ENCODE measurements at regions not wholly inside any gene's neighbourhood (a gene's known extent, or its start where the extent isn't known, plus 50 kb on each side); places are given as distances from the start of the nearest gene placed in this dataset.
A peak's percentile ranks its signal among the peaks of the same experiment; 100 is the strongest.
"Not testable (repeated sequence)": the region's sequence is repeated elsewhere in the genome, so short reads cannot be mapped to it uniquely, and the experiment has no call there.

DNA sequence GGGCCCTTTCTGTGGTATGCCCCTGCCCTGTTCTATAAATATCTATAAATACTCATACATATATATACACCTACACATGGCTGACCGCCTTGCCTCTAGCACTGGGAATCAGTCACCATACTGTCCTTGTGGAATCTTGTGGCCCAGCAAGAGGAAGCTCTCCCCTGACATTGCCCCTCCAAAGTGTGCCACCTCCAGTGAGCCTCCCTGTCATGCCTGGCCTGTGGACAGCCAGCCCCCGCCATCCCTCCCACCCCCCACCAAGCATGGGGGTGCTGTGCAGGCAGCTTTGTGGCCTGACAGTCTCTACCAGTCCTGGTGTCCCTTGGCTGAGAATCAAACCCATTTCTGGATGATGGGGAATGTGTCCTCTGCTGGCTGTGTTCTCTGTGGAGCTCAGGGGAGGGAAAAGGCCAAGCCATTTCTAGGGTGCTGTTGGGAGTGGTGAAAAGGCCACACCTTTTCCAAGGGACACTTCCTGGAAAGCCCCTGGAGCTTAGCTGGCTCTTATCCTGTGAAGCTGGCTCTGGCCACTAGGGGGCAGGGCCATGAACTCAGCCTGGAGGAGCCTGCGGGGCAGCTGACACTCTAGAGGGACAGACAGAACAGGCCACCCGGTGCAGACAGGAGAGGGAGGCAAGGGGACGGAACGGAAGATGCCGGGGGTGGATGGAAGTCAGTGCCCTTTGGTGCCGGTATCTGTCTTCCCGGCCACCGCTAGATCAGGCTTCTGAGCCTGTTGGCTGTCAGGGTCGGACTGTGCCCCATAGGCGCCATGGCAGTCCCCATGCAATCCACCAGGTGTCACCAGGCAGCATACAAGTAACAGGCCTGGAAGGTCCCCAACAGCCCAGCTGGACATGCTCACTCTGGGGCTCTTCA, 167.2 kb downstream of the TBC1D2B start:
- H3K36me3 ChIP-seq; H3K27me3 ChIP-seq; H3K9me3 ChIP-seq; intact Hi-C loops (cut with DNase I); H3K4me1 ChIP-seq; H3K27ac ChIP-seq: not testable (repeated sequence)
- peak; percentile 90 for DNase-seq
- H3K4me3 ChIP-seq, result peak overlapping the region; percentile 37
- TF ChIP-seq, protein P1, sequence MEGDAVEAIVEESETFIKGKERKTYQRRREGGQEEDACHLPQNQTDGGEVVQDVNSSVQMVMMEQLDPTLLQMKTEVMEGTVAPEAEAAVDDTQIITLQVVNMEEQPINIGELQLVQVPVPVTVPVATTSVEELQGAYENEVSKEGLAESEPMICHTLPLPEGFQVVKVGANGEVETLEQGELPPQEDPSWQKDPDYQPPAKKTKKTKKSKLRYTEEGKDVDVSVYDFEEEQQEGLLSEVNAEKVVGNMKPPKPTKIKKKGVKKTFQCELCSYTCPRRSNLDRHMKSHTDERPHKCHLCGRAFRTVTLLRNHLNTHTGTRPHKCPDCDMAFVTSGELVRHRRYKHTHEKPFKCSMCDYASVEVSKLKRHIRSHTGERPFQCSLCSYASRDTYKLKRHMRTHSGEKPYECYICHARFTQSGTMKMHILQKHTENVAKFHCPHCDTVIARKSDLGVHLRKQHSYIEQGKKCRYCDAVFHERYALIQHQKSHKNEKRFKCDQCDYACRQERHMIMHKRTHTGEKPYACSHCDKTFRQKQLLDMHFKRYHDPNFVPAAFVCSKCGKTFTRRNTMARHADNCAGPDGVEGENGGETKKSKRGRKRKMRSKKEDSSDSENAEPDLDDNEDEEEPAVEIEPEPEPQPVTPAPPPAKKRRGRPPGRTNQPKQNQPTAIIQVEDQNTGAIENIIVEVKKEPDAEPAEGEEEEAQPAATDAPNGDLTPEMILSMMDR (IDR thresholded peaks at IDR 0.05), result peak; percentile 69
- ATAC-seq, result peak; percentile 83

DNA sequence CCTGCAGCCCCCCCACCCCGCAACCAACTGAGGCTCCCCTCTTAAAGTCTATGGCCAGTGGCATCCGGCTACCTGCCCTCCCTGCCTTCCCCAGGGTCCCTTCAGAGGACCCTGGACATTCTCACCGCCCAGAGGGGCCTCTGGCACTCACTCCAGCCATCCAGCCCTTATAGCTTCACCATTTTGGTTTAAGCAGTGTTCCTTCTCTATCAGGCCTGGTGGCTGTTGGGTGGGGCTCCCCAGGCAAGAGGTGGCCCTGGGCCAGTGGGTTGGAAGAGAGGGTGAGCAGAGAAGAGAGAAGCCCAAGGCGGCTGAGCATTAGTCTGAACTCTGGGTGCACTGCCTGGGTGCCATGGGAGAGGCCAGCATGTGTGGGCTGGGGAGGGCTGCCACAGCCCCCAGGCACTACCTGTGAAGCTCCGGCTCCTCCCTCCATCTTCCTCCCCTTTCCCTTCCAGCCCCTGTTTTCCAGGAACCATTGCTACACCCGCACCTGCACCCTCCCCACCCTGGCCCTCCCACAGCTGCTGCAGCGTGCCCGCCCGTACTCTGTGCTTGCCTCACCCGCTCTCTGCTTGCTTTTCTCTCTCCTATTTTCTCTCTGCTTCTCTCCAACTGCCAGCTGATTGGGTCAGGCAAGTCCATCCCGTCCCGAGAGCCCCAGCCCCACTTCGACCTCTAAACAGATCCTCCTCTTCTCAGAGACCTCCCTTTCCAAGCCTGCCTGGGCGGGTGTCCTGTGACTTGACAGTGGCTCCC, 168.2 kb downstream of the TBC1D2B start:
- H3K27me3 ChIP-seq, result no peaks in the 10 kb centered on the region
- no peaks in the 10 kb centered on the region for H3K36me3 ChIP-seq
- no peaks in the 10 kb centered on the region for H3K9me3 ChIP-seq
- no peak for ATAC-seq
- H3K4me1 ChIP-seq, result no peaks in the 10 kb centered on the region
- TF ChIP-seq, protein P1 (IDR thresholded peaks at IDR 0.05), result no peak
- peak; percentile 47 for DNase-seq
- intact Hi-C loops (cut with DNase I), result no loop called here
- H3K27ac ChIP-seq, result no peak overlapping the region
- no peak overlapping the region for H3K4me3 ChIP-seq

DNA sequence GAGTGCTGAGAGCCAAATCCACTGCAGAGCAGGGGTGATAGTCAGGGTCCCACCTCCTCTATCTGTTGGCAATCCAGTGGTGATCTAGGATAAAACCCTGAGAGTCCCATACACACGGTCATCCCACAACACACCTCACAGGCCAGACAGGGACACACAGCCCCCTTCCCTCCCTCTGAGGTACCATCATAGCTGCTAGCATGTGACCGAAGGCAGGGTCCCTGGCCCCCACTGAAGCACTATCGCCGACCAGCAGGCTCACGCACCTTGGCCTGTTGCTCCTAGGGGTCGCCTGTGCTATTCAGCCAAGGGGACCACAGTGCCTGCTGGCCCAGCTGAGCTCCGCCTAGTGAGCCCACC, 168.8 kb downstream of the TBC1D2B start:
- H3K27me3 ChIP-seq; intact Hi-C loops (cut with DNase I); H3K9me3 ChIP-seq; H3K27ac ChIP-seq; H3K36me3 ChIP-seq; H3K4me1 ChIP-seq; H3K4me3 ChIP-seq; ATAC-seq: not testable (repeated sequence)
- peak; percentile 21 for DNase-seq

DNA sequence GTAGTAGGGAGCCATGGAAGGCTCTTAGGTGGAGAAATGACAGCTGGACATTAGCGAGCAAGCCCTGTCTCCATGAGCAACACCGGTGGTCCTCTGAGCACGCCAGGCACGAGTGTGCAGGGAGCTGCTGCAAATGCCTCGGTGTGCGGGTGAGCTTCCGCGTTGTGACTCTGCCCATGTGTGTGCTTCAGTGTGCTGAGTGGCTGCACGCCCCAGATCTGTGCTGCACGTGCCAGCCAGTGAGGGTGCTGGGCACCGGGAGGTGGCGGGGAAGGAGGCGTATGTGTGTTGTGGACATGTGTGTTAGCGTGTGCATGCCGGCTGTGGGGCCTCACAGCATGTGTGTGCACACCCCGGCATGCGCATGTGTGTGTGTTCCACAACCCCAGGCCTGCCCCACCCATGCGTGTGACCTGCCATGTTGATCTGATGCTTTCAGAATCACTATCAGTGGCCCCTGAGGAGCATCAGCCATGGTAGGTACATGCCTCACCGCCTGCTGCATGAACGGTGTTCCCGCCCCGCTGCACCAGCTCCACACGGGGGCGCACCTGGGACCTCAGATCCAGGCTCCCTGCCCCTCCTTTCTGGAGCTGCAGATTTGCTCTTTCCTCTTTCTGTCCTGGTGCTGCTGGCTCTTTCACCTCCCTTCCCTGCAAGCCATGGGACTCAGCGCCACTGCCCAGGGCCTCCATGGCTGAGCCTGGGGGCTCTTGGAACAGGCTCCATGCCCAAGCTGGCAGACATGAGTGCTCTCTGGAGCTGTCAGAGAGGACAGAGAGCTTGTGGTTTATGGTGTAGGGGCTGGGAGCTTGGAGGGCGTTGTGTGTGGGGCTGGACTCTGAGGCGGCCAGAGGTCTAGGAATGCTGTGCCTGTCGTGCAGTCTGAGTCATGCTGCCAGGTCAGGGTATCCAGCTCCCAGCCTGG, 169.4 kb downstream of the TBC1D2B start:
- no peaks in the 10 kb centered on the region for H3K9me3 ChIP-seq
- ATAC-seq (peak; percentile 67), DNase-seq (peak; percentile 68)
- intact Hi-C loops (cut with DNase I), result no loop called here
- H3K27ac ChIP-seq, result no peak overlapping the region
- TF ChIP-seq, protein P1 (IDR thresholded peaks at IDR 0.05), result peak; percentile 39
- no peaks in the 10 kb centered on the region for H3K4me1 ChIP-seq
- H3K36me3 ChIP-seq, result no peaks in the 10 kb centered on the region
- no peak overlapping the region for H3K4me3 ChIP-seq
- H3K27me3 ChIP-seq, result no peaks in the 10 kb centered on the region

DNA sequence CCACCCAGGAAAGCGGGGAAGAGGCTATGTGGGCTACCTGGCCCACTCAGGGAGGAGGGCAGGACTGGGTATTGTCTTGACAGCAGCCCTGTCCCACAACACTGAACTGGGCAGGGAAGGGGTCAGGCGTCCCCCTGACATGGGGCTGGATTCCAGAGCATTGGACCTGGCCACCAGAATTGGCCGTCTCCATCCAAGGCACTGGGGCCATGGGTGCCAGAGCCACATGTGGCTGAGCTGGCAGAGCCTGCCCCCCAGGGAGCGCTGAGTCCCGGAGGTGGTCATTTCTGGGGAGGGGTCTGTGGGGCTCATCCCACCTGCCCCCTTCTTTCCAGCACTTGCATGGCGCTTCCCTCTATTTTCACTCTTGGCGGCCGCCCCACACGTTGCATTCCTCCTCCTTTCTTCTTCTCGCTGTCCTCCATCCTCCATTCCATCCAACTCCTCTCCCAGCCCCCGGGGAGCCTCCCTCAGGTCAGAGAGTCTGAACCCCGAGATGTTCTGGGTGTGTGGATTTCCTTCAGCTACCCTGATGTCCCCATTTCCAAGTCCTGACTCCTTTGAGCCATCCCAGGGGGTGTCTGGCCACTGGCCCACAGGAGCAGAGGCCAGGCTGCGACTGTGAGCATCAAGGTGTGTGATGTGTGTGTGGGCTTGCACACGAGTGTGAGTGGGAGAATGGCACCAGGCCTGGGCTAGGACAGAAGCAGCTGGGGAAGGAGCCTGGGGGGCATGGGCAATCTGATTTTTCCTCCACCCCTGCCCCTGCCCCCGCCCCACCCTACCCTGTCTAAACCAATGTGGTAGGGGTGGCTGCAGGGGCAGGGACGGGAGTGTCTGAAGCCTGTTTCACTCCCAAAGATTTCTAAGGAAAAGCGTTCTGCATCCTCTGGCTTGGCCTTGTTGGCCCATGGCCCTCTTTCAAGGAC, 171.2 kb downstream of the TBC1D2B start:
- not testable (repeated sequence) for H3K27ac ChIP-seq, ATAC-seq

More for the DNA sequence above, 171.2 kb downstream of the TBC1D2B start:
- H3K9me3 ChIP-seq; H3K27me3 ChIP-seq; H3K4me3 ChIP-seq; H3K4me1 ChIP-seq; H3K36me3 ChIP-seq; intact Hi-C loops (cut with DNase I): not testable (repeated sequence)
- peak; percentile 55 for DNase-seq
